GM18511 (cell line): ENCODE measurements at regions not wholly inside any gene's neighbourhood (a gene's known extent, or its start where the extent isn't known, plus 50 kb on each side); places are given as distances from the start of the nearest gene placed in this dataset.

Experiments used
- ATAC-seq: cut with Tn5 transposase; IDR thresholded peaks from one replicate; pipeline ENCODE4 v1.9.1; 2021; ENCODE audit warnings: mild to moderate bottlenecking, moderate library complexity; ENCODE audit not compliant: unreplicated experiment

DNA sequence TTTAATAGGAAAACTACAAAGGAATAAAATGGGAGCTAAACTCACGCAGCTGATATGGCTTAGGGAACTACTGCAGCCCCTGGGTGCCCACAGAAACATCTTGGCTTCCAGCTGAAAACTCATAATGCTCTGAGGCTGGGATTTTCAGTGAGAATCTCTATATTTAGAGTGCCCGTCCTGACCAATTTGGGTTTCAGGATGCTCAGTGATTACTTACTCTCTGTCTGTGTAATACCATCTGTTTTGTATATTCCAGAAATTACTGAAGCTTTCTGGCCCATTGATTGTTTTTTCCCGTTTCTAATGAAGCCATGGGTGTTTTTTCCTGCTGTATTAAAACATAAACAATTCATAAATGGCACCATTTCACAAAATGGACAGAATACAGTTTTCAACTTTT, 50.6 kb upstream of the ZNF385D start:
- ATAC-seq: no peak

- ATAC-seq: no peak
Measured at GRCh38 chr3:21803604-21804003, 52.6 kb upstream of the ZNF385D start.

GRCh38 chr3:21804330-21804729, 53.3 kb upstream of the ZNF385D start:
- no peak for ATAC-seq

- ATAC-seq: no peak
Measured at GRCh38 chr3:21806733-21807132, 55.7 kb upstream of the ZNF385D start.

GRCh38 chr3:21825684-21826083, 74.7 kb upstream of the ZNF385D start:
- no peak for ATAC-seq

GRCh38 chr3:21826416-21826815, 75.4 kb upstream of the ZNF385D start:
- no peak for ATAC-seq

GRCh38 chr3:21830541-21830940, 79.5 kb upstream of the ZNF385D start:
- ATAC-seq: no peak

GRCh38 chr3:21835264-21835663, 84.3 kb upstream of the ZNF385D start:
- ATAC-seq: no peak

GRCh38 chr3:21836227-21836626, 85.2 kb upstream of the ZNF385D start:
- ATAC-seq: no peak

DNA sequence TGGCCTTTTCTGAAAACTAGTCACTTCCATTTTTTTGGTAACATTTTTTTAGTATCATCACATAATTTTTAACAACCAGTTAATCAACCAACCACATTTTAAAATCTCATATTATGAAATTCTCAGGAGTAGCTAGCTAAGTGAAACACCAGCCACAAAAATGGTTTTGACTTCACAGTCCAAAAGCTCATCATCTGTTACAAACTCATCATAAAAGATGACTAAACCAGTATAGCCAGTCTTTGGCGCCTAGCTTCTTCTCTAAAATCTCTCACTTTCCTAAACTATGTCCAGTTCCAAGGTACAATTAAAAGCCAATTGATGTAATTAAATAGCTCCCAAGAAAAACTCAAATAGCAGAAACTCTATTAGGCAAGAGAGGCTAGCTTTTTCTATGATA, 88.2 kb upstream of the ZNF385D start:
- no peak for ATAC-seq

DNA sequence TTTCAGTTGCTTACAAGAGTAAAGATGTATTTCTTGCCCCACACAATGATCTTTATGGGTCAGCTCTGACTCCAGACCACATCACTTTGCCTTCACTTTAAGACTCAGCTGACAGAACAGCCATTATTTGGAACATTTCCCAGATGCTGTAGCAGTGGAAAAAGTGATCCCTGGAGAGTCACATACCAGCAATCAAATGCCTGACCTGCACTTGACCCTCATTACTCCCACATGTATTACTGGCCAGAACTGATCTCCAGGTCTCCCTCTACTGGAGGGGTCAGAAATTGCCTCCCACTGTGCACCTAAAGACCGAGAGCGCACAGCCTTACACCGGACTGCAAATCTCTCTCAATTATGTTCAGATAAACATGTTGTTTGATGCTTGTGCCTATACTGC, 88.6 kb upstream of the ZNF385D start:
- ATAC-seq: no peak

DNA sequence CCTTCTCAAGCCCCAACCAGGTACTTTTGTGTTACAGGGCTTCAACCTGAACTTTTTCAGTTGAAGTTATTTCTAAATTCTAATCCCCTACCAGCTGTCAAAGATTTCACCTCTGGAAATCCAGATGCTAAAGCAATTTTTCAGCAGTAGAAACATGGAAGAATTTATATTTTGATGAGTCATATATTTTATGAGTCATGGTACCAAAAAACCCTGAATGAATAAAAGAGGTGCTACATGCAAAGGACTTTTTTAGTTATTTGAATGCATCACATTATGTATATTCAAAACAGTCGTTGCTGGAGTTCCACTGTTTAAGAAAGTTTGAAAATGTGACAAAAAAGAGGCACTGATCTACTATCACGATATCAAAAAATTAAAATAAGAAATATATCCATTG, 96.0 kb upstream of the ZNF385D start:
- no peak for ATAC-seq

DNA sequence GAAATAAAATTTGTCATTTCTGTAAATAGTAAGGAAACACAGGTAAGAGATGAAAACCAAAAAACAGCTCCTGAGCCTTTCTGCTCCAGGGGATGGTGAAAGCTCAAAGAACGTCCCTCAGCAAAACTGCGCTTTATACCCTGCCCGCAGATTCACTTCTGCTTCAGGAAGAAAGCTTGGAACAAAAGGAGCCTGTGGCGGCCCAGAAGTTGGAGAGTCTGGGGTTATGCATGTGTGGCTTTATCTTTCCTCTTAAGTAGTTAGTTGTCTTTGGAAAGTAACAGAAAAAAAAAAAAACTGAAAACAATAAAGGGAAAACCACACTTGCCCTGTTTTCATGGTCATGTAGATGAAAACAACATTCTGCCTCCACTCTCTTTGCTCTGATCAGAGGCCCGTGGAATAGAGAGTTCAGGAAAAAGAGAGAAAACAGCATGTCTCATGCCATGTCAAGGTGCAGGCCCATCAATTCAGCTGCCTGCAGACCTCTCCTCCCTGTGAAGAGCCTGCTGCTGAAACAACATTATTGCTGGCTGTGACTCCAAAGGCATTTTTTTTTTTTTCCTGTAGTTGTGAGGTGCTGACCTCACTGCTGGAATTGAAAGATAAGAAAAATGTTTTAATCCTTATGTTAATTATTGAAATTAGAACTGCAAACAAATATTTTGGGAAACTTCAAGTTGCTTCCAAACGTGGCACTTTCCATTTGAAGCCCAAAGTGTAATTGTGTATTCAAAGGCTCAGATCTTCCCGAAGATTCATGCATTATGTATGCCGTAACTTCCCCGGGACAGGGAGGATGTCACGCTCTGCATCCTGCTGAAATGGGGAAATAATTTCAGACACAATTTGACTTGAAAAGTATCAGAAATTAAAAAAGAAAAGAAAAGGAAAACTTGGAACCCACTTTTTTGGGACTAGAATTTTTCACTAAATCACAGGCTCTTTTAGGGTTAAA, 108.4 kb upstream of the ZNF385D start:
- no peak for ATAC-seq

GRCh38 chr3:21860082-21860475, 109.1 kb upstream of the ZNF385D start:
- no peak for ATAC-seq

- ATAC-seq: no peak
Measured at GRCh38 chr3:21860657-21861056, 109.6 kb upstream of the ZNF385D start.

DNA sequence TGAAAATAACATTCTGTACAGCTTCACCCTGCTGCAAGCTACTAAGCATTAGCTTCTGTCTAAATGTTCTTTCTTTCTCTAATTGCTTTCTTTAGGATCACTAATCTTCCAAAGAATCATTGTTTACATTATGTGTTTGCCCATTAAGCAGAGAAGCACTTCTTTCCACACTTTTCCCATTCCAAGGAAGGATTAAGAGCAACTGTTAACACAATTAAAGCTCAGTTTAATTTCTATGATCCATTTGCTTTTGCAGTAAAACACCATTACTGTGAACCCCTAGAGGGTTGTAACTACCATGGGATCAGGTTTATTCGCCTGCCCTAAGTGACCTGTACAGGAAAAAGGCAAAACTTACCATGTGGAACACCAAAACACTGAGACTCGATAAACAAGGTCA, 125.8 kb upstream of the ZNF385D start:
- ATAC-seq: no peak

DNA sequence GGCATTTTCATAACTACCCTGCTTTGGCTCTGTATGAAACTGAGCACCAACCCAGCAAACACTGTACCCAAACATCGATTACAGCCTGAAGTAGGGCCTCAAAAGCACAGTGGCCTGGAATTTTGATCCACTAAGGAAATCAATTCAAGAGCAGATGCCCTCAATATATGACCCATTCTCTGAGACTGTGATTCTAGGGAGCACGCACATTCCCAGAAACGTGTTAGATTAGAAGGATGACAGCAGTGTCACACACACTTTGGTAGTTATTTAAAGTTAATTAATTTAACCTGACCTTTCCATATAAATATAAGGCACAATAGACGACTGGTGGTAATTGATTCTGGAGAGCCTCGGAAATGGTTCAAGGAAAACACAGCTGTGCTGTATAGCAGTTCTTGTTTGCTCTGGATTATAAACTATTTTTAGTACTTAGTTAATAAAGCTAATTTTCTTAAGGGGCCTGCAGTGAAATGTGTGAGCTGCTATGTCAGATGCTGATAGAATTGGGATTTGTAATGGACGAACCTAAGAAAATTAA, 126.3 kb upstream of the ZNF385D start:
- ATAC-seq: no peak

DNA sequence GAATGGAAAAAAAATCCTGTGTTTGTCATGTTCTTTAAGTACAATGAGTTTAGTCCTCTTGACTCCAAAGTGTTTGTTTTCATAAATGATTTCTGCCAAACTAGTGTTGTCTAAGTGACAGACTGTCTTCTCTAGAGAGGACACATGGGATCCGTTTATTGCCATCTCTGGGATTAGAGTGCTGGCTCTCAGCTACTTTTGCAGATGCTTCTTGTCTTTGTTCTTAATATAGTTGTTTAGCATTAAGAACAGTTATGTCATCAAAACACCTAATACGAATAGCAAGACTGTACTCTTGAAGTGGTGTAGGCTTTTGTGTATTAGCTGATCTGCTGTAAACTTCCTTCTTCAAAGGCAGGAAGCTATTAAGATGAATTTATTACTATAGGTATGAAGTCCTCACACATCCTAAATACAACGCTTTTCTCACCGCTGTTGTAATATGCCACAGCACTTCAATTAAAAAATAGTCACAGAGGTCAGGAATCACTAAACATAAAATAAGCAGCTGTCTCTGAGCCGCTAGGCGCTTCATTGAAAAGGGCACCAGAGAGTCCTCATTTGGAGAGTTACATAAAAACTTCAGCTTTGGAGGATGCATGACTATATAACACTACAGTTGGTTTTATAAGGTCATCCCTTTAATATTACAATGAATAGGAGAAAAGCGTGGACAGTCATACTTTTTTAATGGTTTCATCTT, 128.3 kb upstream of the ZNF385D start:
- no peak for ATAC-seq

GRCh38 chr3:21888656-21889055, 137.6 kb upstream of the ZNF385D start:
- ATAC-seq: no peak

- ATAC-seq: no peak
Measured at GRCh38 chr3:21889166-21889565, 138.2 kb upstream of the ZNF385D start.

- no peak for ATAC-seq
Measured at GRCh38 chr3:21892104-21892503, 141.1 kb upstream of the ZNF385D start.

- no peak for ATAC-seq
Measured at GRCh38 chr3:21893242-21893641, 142.2 kb upstream of the ZNF385D start.
